BLaER1 (cell line): ENCODE measurements at regions not wholly inside any gene's neighbourhood (a gene's known extent, or its start where the extent isn't known, plus 50 kb on each side); places are given as distances from the start of the nearest gene placed in this dataset.

Experiments
- H3K27ac ChIP-seq: shearing (Covaris generic); formaldehyde crosslinking; 2 replicates; pipeline ENCODE4 v1.8.1; 2022
- H3K27me3 ChIP-seq: shearing (Covaris generic); formaldehyde crosslinking; 2 replicates; pipeline ENCODE4 v1.8.1; 2022
- H3K36me3 ChIP-seq: shearing (Covaris generic); formaldehyde crosslinking; 2 replicates; pipeline ENCODE4 v1.8.1; 2022
- H3K4me1 ChIP-seq: shearing (Covaris generic); formaldehyde crosslinking; 2 replicates; pipeline ENCODE4 v1.8.1; 2022
- H3K4me2 ChIP-seq: shearing (Covaris generic); formaldehyde crosslinking; 2 replicates; pipeline ENCODE4 v1.8.1; 2022
- H3K4me3 ChIP-seq: shearing (Covaris generic); formaldehyde crosslinking; 2 replicates; pipeline ENCODE4 v1.8.1; 2022
- H3K9ac ChIP-seq: shearing (Covaris generic); formaldehyde crosslinking; 2 replicates; pipeline ENCODE4 v1.8.1; 2022
- H3K9me3 ChIP-seq: shearing (Covaris generic); formaldehyde crosslinking; 2 replicates; pipeline ENCODE4 v1.8.1; 2022
- H4K20me1 ChIP-seq: shearing (Covaris generic); formaldehyde crosslinking; 2 replicates; pipeline ENCODE4 v1.8.1; 2022
- Cebpa-rat ChIP-seq: shearing (Covaris generic); IDR thresholded peaks from 2 replicates; pipeline ENCODE4 v1.8.1; 2022

GRCh38 chr5:13252699-13253098 is 691.8 kb downstream of the DNAH5 start:
- TF ChIP-seq Cebpa-rat = no peak
- no peak overlapping the region for H3K27ac ChIP-seq
- no peaks in the 10 kb centered on the region for H3K36me3 ChIP-seq

DNA sequence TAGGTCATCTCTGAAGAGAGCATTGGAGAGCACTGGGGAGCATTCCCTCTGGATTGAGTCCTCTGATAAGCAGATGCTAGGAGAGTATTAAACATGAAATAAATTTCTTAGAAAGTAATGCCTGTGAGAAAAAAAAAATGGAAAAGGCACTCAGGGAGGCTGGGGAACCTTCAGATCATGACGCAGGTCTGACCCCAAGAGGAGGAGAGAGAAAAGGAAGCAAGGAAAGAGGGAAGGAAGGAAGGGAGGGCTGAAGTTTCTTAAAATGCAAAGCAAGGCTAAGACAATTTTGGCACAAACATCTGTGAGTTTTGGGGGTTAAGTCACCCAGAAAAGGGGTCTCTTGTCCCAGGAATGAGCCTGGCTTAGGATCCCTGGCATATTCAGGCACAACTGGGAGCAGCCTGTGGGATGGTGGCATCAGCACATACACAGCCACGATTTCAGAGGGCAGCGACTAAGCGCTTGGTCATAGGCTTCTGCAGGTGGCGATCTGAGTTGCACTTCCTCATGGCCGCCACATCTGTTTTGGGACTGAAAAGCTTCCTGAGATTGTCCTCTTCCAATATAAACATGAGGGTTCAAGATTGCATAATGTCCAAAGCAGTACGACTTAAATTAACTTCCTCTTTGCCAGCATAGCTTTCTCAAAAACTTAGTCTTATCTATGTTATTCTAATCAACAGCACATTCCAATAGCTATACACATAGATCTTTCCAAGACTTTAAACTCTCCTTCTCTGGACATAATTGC is 692.7 kb downstream of the DNAH5 start:
- no peaks in the 10 kb centered on the region for H3K27me3 ChIP-seq
- H3K27ac ChIP-seq = no peak overlapping the region
- no peaks in the 10 kb centered on the region for H3K4me1 ChIP-seq
- no peak overlapping the region for H3K9ac ChIP-seq
- H3K4me3 ChIP-seq = no peak overlapping the region
- TF ChIP-seq Cebpa-rat = no peak
- H3K36me3 ChIP-seq = no peaks in the 10 kb centered on the region
- no peak overlapping the region for H3K4me2 ChIP-seq
- no peaks in the 10 kb centered on the region for H3K9me3 ChIP-seq
- no peaks in the 10 kb centered on the region for H4K20me1 ChIP-seq

More at GRCh38 chr5:13252699-13253098, 691.8 kb downstream of the DNAH5 start:
- H3K9me3 ChIP-seq = no peaks in the 10 kb centered on the region
- no peaks in the 10 kb centered on the region for H3K27me3 ChIP-seq
- H3K4me1 ChIP-seq = no peaks in the 10 kb centered on the region
- H3K4me3 ChIP-seq = no peak overlapping the region
- H4K20me1 ChIP-seq = no peaks in the 10 kb centered on the region
- no peak overlapping the region for H3K4me2 ChIP-seq
- no peak overlapping the region for H3K9ac ChIP-seq

DNA sequence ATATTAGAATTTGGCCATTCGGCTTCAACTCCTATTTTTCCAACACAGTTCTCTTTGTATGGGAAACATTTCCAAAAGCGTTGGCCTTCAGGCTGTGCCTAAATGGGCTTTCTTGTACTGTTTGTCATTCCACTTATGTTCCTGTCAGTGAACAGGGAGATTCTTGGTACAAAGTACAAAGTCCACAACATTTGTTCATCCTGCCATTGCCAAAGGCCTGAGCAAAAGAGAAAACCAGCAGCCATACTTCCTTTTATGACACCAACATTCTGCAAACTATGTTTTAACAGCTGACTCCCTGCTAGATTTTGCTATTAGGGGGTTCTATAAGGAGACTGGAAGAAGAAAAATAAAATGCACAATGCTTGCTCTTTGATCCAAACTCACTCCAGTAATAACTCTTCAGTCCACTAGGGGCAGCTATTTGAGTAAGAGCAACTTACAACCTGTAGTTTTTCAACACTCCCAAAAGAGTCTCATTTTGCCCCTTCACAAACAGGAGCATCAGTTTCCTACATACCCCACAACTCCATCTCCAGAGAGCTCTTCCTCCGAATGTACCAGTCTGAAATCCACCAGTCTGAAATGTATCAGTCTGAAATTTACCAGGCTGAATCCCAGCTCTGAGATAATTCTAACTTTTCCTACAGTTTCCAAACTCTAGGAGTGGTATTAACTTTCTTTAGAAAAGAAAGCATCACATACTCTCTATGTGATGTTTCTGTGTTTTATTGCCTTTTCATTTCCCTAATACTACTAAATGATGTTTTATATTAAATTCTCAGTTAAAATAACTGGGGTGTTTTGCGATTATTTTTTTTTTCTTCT is 693.8 kb downstream of the DNAH5 start:
- Histone ChIP-seq H3K4me2 (no peak overlapping the region), H4K20me1 (no peaks in the 10 kb centered on the region), H3K4me1 (no peaks in the 10 kb centered on the region), H3K27me3 (no peaks in the 10 kb centered on the region), H3K9ac (no peak overlapping the region), H3K9me3 (no peaks in the 10 kb centered on the region), H3K36me3 (no peaks in the 10 kb centered on the region), H3K4me3 (no peak overlapping the region), H3K27ac (no peak overlapping the region)
- TF ChIP-seq Cebpa-rat = no peak

- Histone ChIP-seq H3K4me1 (no peaks in the 10 kb centered on the region), H3K27me3 (no peaks in the 10 kb centered on the region), H3K36me3 (no peaks in the 10 kb centered on the region), H3K4me2 (no peak overlapping the region), H4K20me1 (no peaks in the 10 kb centered on the region), H3K4me3 (no peak overlapping the region), H3K27ac (no peak overlapping the region), H3K9me3 (peaks cover 3% of the 10 kb centered on the region; the same call in 1 of the 2 replicates), H3K9ac (no peak overlapping the region)
- no peak for TF ChIP-seq Cebpa-rat
Measured at GRCh38 chr5:13249854-13250253, 694.6 kb downstream of the DNAH5 start.

- Histone ChIP-seq H3K36me3 (no peaks in the 10 kb centered on the region), H3K9me3 (peaks cover 14% of the 10 kb centered on the region)
- no peak for TF ChIP-seq Cebpa-rat
Measured at GRCh38 chr5:13248253-13248652, 696.2 kb downstream of the DNAH5 start.

DNA sequence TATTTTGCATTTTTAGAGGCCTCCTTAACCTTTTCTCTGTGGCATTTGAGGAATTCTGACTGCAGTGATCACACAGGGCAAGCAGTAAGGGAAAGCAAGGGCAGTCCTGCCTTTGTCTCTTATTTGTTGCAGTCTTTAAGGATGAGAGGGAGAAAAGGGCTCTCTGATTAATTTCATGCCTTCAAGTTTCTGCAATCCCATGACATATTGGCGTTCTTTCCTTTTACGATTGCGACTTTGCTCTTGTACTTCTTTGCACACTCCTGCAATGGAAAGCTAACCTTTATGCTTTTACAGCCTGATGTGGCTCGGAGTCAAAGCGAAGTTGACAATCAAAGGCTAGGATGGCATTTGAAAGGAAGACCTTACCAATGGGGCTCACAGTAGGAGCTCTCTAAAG is 698.4 kb downstream of the DNAH5 start:
- TF ChIP-seq Cebpa-rat = no peak
- H3K9ac ChIP-seq = no peak overlapping the region
- no peaks in the 10 kb centered on the region for H3K4me1 ChIP-seq
- no peak overlapping the region for H3K27ac ChIP-seq
- H3K4me2 ChIP-seq = no peak overlapping the region
- no peak overlapping the region for H3K4me3 ChIP-seq
- no peaks in the 10 kb centered on the region for H3K36me3 ChIP-seq
- H4K20me1 ChIP-seq = no peaks in the 10 kb centered on the region
- peaks cover 14% of the 10 kb centered on the region for H3K9me3 ChIP-seq
- H3K27me3 ChIP-seq = no peaks in the 10 kb centered on the region

More at GRCh38 chr5:13248253-13248652, 696.2 kb downstream of the DNAH5 start:
- Histone ChIP-seq H4K20me1 (no peaks in the 10 kb centered on the region), H3K9ac (no peak overlapping the region), H3K4me3 (no peak overlapping the region), H3K27me3 (no peaks in the 10 kb centered on the region), H3K27ac (no peak overlapping the region), H3K4me1 (no peaks in the 10 kb centered on the region), H3K4me2 (no peak overlapping the region)

GRCh38 chr5:13244151-13244550 is 700.3 kb downstream of the DNAH5 start:
- no peak overlapping the region for H3K4me2 ChIP-seq
- no peaks in the 10 kb centered on the region for H3K4me1 ChIP-seq
- H3K27ac ChIP-seq = no peak overlapping the region
- no peak for TF ChIP-seq Cebpa-rat
- H4K20me1 ChIP-seq = no peaks in the 10 kb centered on the region
- no peak overlapping the region for H3K4me3 ChIP-seq
- H3K9ac ChIP-seq = no peak overlapping the region
- H3K36me3 ChIP-seq = no peaks in the 10 kb centered on the region
- H3K27me3 ChIP-seq = no peaks in the 10 kb centered on the region
- peaks cover 14% of the 10 kb centered on the region for H3K9me3 ChIP-seq

- TF ChIP-seq Cebpa-rat = no peak
- no peaks in the 10 kb centered on the region for H4K20me1 ChIP-seq
- no peaks in the 10 kb centered on the region for H3K27me3 ChIP-seq
- H3K4me1 ChIP-seq = no peaks in the 10 kb centered on the region
- H3K4me2 ChIP-seq = no peak overlapping the region
- no peak overlapping the region for H3K9ac ChIP-seq
- H3K36me3 ChIP-seq = no peaks in the 10 kb centered on the region
- H3K27ac ChIP-seq = no peak overlapping the region
- H3K4me3 ChIP-seq = no peak overlapping the region
- no peaks in the 10 kb centered on the region for H3K9me3 ChIP-seq
Measured at GRCh38 chr5:13227513-13227912, 717.0 kb downstream of the DNAH5 start.

GRCh38 chr5:13218518-13218917 is 726.0 kb downstream of the DNAH5 start:
- H3K4me3 ChIP-seq = no peak overlapping the region
- H3K27me3 ChIP-seq = no peaks in the 10 kb centered on the region
- H3K9me3 ChIP-seq = no peaks in the 10 kb centered on the region
- no peak overlapping the region for H3K27ac ChIP-seq
- no peaks in the 10 kb centered on the region for H3K4me1 ChIP-seq
- no peaks in the 10 kb centered on the region for H4K20me1 ChIP-seq
- no peak overlapping the region for H3K4me2 ChIP-seq
- TF ChIP-seq Cebpa-rat = no peak
- no peak overlapping the region for H3K9ac ChIP-seq
- no peaks in the 10 kb centered on the region for H3K36me3 ChIP-seq

GRCh38 chr5:13217636-13218035 is 726.9 kb downstream of the DNAH5 start:
- H4K20me1 ChIP-seq = no peaks in the 10 kb centered on the region
- no peaks in the 10 kb centered on the region for H3K9me3 ChIP-seq
- no peaks in the 10 kb centered on the region for H3K4me1 ChIP-seq
- no peak overlapping the region for H3K27ac ChIP-seq
- TF ChIP-seq Cebpa-rat = no peak
- H3K27me3 ChIP-seq = no peaks in the 10 kb centered on the region
- no peak overlapping the region for H3K4me2 ChIP-seq
- no peaks in the 10 kb centered on the region for H3K36me3 ChIP-seq
- no peak overlapping the region for H3K4me3 ChIP-seq
- H3K9ac ChIP-seq = no peak overlapping the region
